IMR-90 (cell line): ENCODE measurements at regions not wholly inside any gene's neighbourhood (a gene's known extent, or its start where the extent isn't known, plus 50 kb on each side); places are given as distances from the start of the nearest gene placed in this dataset.

ENCODE experiments used
- ATAC-seq: fragments of 200-7000 bp; cut with Tn5 transposase; 2 replicates; pipeline ENCODE4 v1.9.1; 2020; ENCODE audit warnings: low read depth, mild to moderate bottlenecking, moderate library complexity
- BruUV-seq: library from RNA; stranded (reverse); fragments of 400-500 nt; replicated peaks from 2 replicates; lab custom pipeline; 2021; lab: Mats Ljungman, UMichigan
- CTCF ChIA-PET: fragments of 300-600 bp; formaldehyde crosslinking; extraction: SDS; loops from one replicate; lab custom pipeline; 2021; ENCODE audit warnings: antibody characterized with exemption; lab: Yijun Ruan, JAX
- POLR2A ChIA-PET: fragments of 300-600 bp; sonication (Branson Sonifier 250); formaldehyde crosslinking; loops from one replicate; lab custom pipeline; 2022; ENCODE audit warnings: antibody characterized with exemption; ENCODE audit not compliant: unreplicated experiment; lab: Charles Lee
- DNase-seq: peaks from one replicate; pipeline ENCODE4 v3.0.0; 2013
- H2AFZ ChIP-seq: replicated peaks from 2 replicates; pipeline ENCODE3; 2013; ENCODE audit warnings: low read length, mild to moderate bottlenecking; ENCODE audit not compliant: poor library complexity
- H2AK5ac ChIP-seq: 2 replicates; pipeline ENCODE4 v1.6.1; 2013; ENCODE audit warnings: low read depth, low read length, inconsistent platforms
- H2AK9ac ChIP-seq: replicated peaks from 2 replicates; pipeline ENCODE3; 2013; ENCODE audit warnings: mild to moderate bottlenecking, low read depth, low read length, moderate library complexity; ENCODE audit not compliant: poor library complexity
- H2BK120ac ChIP-seq: 2 replicates; pipeline ENCODE4 v1.6.1; 2013; ENCODE audit warnings: low read depth, low read length, inconsistent platforms
- H2BK15ac ChIP-seq: 3 replicates; pipeline ENCODE4 v1.6.1; 2013; ENCODE audit warnings: low read depth, low read length, inconsistent platforms
- H2BK20ac ChIP-seq: 2 replicates; pipeline ENCODE4 v1.6.1; 2013; ENCODE audit warnings: low read depth, mild to moderate bottlenecking, inconsistent platforms, low read length, moderate library complexity
- H2BK5ac ChIP-seq: 2 replicates; pipeline ENCODE4 v1.6.1; 2013; ENCODE audit warnings: mild to moderate bottlenecking, low read depth, low read length, inconsistent platforms; ENCODE audit not compliant: poor library complexity, severe bottlenecking
- H3K14ac ChIP-seq: replicated peaks from 2 replicates; pipeline ENCODE4 v1.6.1; 2013; ENCODE audit warnings: low read depth, low read length, inconsistent platforms
- H3K18ac ChIP-seq: 2 replicates; pipeline ENCODE4 v1.6.1; 2013; ENCODE audit warnings: low read depth, low read length, control low read depth
- H3K23ac ChIP-seq: 2 replicates; pipeline ENCODE4 v1.6.1; 2013; ENCODE audit warnings: low read depth, low read length, inconsistent platforms
- H3K27ac ChIP-seq: 2 replicates; pipeline ENCODE4 v1.5.1; 2013; ENCODE audit warnings: mild to moderate bottlenecking, control low read depth, low read length; ENCODE audit not compliant: insufficient read depth
- H3K27me3 ChIP-seq: 2 replicates; pipeline ENCODE4 v1.6.1; 2013; ENCODE audit warnings: low read length; ENCODE audit not compliant: control insufficient read depth, insufficient read depth
- H3K36me3 ChIP-seq: 2 replicates; pipeline ENCODE4 v1.6.1; 2013; ENCODE audit warnings: low read length, mixed read lengths; ENCODE audit not compliant: control insufficient read depth, insufficient read depth
- H3K4ac ChIP-seq: 2 replicates; pipeline ENCODE4 v1.6.1; 2013; ENCODE audit warnings: low read depth, low read length, inconsistent platforms
- H3K4me1 ChIP-seq: 2 replicates; pipeline ENCODE4 v1.6.1; 2013; ENCODE audit warnings: low read length, mixed read lengths; ENCODE audit not compliant: control insufficient read depth, insufficient read depth
- H3K4me2 ChIP-seq: 2 replicates; pipeline ENCODE4 v1.6.1; 2013; ENCODE audit warnings: low read depth, mild to moderate bottlenecking, control low read depth, low read length, moderate library complexity
- H3K4me3 ChIP-seq: 2 replicates; pipeline ENCODE4 v1.5.1; 2013; ENCODE audit warnings: low read depth, mild to moderate bottlenecking, control low read depth, low read length, moderate library complexity; ENCODE audit not compliant: insufficient read depth
- H3K56ac ChIP-seq: 2 replicates; pipeline ENCODE4 v1.6.1; 2013; ENCODE audit warnings: low read length, inconsistent platforms; ENCODE audit not compliant: insufficient read depth; ENCODE audit errors: extremely low read depth
- H3K79me1 ChIP-seq, 2 experiments: 2 replicates each; pipeline ENCODE4 v1.6.1; 2013; ENCODE audit warnings: low read length in 2 of 2, inconsistent platforms in 1 of 2, low read depth in 1 of 2
- H3K9ac ChIP-seq: 2 replicates; pipeline ENCODE4 v1.6.1; 2013; ENCODE audit warnings: low read depth, low read length, control low read depth
- H3K9me1 ChIP-seq: 2 replicates; pipeline ENCODE4 v1.6.1; 2013; ENCODE audit warnings: low read length, inconsistent platforms; ENCODE audit not compliant: insufficient read depth
- H3K9me3 ChIP-seq: 2 replicates; pipeline ENCODE4 v1.6.1; 2013; ENCODE audit warnings: low read length; ENCODE audit not compliant: control insufficient read depth, insufficient read depth
- H4K20me1 ChIP-seq: 2 replicates; pipeline ENCODE4 v1.6.1; 2013; ENCODE audit warnings: low read length, inconsistent platforms; ENCODE audit not compliant: insufficient read depth
- H4K5ac ChIP-seq: 2 replicates; pipeline ENCODE4 v1.6.1; 2013; ENCODE audit warnings: mild to moderate bottlenecking, low read depth, low read length, control low read depth
- H4K8ac ChIP-seq, 2 experiments: 2 replicates each; pipeline ENCODE4 v1.6.1; 2013; ENCODE audit warnings: low read depth in 2 of 2, low read length in 2 of 2, control low read depth in 1 of 2, inconsistent platforms in 1 of 2
- H4K91ac ChIP-seq: 2 replicates; pipeline ENCODE4 v1.6.1; 2013; ENCODE audit warnings: low read depth, low read length, inconsistent platforms; ENCODE audit not compliant: insufficient read depth
- CHD1 ChIP-seq: IDR thresholded peaks from 2 replicates; pipeline ENCODE4 v1.6.1; 2012; ENCODE audit warnings: low read depth, low read length, improper control_type of control experiment
- FOS ChIP-seq: fragments of 150-350 bp; IDR thresholded peaks from 2 replicates; pipeline ENCODE4 v1.6.1; 2016; ENCODE audit warnings: low read depth, low read length
- MAFK ChIP-seq: IDR thresholded peaks from 2 replicates; pipeline ENCODE4 v1.6.1; 2012; ENCODE audit warnings: low read depth, low read length, improper control_type of control experiment
- RAD21 ChIP-seq: IDR thresholded peaks from 2 replicates; pipeline ENCODE4 v1.6.1; 2012; ENCODE audit warnings: low read length, improper control_type of control experiment
- RCOR1 ChIP-seq: IDR thresholded peaks from 2 replicates; pipeline ENCODE4 v1.6.1; 2012; ENCODE audit warnings: mild to moderate bottlenecking, low read length, improper control_type of control experiment; ENCODE audit not compliant: insufficient replicate concordance
- RFX5 ChIP-seq: IDR thresholded peaks from 2 replicates; pipeline ENCODE4 v1.8.0; 2012; ENCODE audit warnings: low read depth, mild to moderate bottlenecking, low read length, moderate library complexity
- SMC3 ChIP-seq: fragments of 150-350 bp; IDR thresholded peaks from 2 replicates; pipeline ENCODE4 v1.6.1; 2016; ENCODE audit warnings: low read depth, mild to moderate bottlenecking, antibody characterized with exemption, low read length, moderate library complexity
- WGBS, 2 experiments: methylation state at CpG; one replicate each; pipeline versions ENCODE4 v1.1.5 to v1.1.7; 2013; ENCODE audit warnings: missing lambda C conversion rate in 2 of 2; ENCODE audit not compliant: insufficient read length in 1 of 2; ENCODE audit errors: extremely low coverage in 2 of 2; 5-methylcytosine and 5-hydroxymethylcytosine counted together
- dilution Hi-C: fragments of 300-500 bp; cut with HindIII; formaldehyde crosslinking; loops from one replicate; pipeline ENCODE4 v1.14.3; 2018; ENCODE audit warnings: low sequenced_read_pairs; ENCODE audit not compliant: unreplicated experiment
- in situ Hi-C: fragments of 300-500 bp; cut with MboI; formaldehyde crosslinking; loops from 3 replicates; pipeline ENCODE4 v1.14.3; 2019; ENCODE audit warnings: low sequenced_read_pairs, inconsistent platforms, mixed read lengths
- intact Hi-C: fragments of 100-400 bp; cut with micrococcal nuclease; formaldehyde crosslinking; loops from 2 replicates; pipeline ENCODE4 v1.10.0; 2022

GRCh38 chr3:76015496-76015895 is 230.1 kb upstream of the ZNF717 start:
- Histone ChIP-seq H3K9ac (no peak overlapping the region), H3K9me3 (no peaks in the 10 kb centered on the region), H3K4me2 (no peak overlapping the region), H2AFZ (no peak overlapping the region), H3K27me3 (no peaks in the 10 kb centered on the region), H3K23ac (no peak overlapping the region), H3K14ac (no peak overlapping the region), H3K4me1 (no peaks in the 10 kb centered on the region), H3K18ac (no peak overlapping the region), H4K5ac (no peak overlapping the region), H4K8ac (no peak overlapping the region), H3K79me1 (no peaks in the 10 kb centered on the region), H2BK120ac (no peak overlapping the region), H3K56ac (no peak overlapping the region), H2AK5ac (no peak overlapping the region), H2BK5ac (no peak overlapping the region), H3K4ac (no peak overlapping the region), H3K27ac (no peak overlapping the region), H3K4me3 (no peak overlapping the region), H4K91ac (no peak overlapping the region), H2AK9ac (no peak overlapping the region), H2BK15ac (no peak overlapping the region), H3K9me1 (no peaks in the 10 kb centered on the region), H4K20me1 (no peaks in the 10 kb centered on the region), H2BK20ac (no peak overlapping the region), H3K36me3 (no peaks in the 10 kb centered on the region)
- TF ChIP-seq MAFK (no peak), FOS (no peak), RFX5 (no peak), CHD1 (no peak), RCOR1 (no peak), RAD21 (no peak), SMC3 (no peak)
- POLR2A ChIA-PET: no interaction called here
- dilution Hi-C loops: no loop called here
- DNase-seq (no peak), ATAC-seq (no peak)
- CTCF ChIA-PET: interaction anchor here (1.1 kb wide), 1 partner anchor 9 kb away, joined by 3 read pairs; no protein-coding TSS in a partner anchor
- no CpG with 5 or more reads among the region's 2 CpGs for WGBS, 2 experiments
- intact Hi-C loops: no loop called here
- in situ Hi-C loops: no loop called here
- no TSS peak for BruUV-seq
